Stimulated activated CD4-positive, alpha-beta T cell treated with anti-CD3 and anti-CD28 coated beads, Interleukin-1b, Interleukin-23, amount 100 ng/mL, for 4 hours (primary cell): ENCODE measurements at regions not wholly inside any gene's neighbourhood (a gene's known extent, or its start where the extent isn't known, plus 50 kb on each side); places are given as distances from the start of the nearest gene placed in this dataset.

ENCODE experiments used
- DNase-seq, 2 donors: peaks; one replicate each; pipeline ENCODE4 v3.0.0-alpha.2; 2020; ENCODE audit warnings: low read depth in 2 of 2

DNA sequence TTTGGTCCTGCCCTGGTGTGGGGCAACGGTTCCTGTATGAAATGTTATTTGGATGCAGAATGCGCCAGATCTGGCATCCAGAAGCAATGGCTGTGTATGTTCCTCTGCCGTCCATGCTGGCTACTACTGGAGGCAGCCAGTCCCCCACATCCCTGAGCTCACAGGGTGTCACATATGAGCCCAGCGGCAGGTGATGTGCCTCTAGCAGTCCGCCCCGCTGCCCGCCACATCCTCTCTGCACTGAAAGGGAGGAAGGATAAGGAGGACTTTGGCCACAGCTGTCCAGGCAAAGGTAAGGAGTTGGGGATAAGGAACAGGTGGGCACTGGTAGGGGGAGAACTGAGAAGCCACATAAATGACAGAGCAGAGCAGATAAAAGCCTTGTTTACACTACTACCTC, 305.3 kb upstream of the DAB1 start:
- no peak for DNase-seq

DNA sequence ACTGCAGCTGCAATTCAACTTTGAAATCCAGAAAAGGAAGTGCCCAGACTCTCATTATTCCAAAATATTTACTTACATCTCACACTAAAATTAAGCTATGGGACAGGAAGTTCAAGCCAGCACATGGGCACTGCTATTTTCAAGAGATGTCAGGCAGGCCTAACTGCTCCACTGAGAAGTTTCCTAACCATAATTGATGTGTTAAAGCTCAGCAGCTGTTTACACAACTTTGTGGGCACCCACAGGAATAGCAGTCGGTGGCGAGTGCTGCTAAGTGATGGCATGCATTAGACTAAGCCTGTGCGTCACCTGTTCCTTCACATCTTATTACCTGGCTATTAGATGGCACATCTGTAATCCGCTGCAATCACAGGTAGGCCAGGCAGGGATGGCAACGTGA, 303.3 kb upstream of the DAB1 start:
- DNase-seq, result no peak

DNA sequence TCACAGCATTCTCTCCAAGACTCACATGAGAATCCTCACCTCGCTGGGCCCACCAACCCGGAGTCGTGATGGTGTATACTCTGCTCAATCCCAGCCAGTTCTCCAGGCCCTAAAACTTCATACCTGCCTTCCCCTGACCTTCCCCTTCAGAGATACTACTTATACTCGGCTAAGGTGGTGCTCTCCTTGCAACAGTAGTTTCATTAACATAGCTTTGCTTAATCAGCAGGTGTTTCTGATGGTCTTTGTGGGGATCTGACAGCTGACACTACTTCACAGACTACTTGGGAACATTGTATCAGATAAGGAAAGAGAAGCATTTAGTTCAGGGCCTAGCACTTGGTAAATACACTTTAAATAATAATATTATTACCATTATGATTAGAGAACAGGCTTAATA, 301.5 kb upstream of the DAB1 start:
- no peak for DNase-seq

DNA sequence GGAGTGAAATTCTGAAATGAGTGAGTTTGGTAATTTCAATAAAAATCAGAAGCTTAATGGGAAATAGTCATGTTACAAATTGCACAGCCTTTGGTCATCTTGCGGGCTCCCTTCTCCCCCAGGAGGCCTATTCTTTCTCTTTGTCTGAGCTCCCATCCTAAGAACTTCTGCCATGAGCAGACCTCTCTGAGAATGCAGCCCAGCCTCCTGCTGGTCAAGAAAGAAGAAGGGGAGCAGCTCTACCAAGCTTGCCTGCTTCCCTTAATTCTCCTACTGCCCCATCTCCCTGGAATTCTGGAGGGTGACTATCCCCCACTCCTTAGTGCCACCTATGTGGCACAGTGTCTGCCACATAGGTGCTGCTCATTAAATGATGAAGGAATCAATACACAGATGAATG, 300.7 kb upstream of the DAB1 start:
- DNase-seq, result no peak

DNA sequence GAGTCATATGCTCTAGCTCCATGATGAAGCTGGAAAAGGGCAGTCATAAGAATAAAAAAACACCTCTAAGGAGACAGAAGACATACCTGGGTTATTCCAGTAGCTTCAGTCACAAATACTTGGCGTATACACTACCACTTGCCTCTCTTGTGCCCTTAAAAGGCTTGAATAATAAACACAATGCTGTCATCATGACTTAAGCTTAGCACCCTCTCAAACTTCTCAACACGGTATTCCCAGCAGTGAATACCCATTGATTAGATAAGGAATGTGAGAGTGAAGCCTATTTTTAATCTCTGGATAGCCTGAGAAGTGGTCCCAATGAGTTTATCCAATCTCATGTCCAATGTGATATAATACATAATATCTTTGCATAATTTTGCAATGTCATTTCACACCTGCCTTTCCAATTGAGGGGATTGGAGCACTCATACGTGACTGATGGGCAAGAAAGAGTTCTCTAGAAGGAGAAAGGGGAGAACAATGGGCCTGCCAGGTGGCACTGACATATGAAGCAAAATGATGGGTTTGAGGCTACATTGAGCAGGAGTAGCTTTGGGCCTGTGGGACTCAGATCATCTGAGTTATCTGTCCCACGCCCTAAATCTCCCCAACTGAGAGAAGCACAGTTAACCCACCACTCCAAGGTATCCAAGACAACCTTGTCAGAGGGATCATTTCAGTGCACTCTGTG, 298.6 kb upstream of the DAB1 start:
- DNase-seq, result no peak

DNA sequence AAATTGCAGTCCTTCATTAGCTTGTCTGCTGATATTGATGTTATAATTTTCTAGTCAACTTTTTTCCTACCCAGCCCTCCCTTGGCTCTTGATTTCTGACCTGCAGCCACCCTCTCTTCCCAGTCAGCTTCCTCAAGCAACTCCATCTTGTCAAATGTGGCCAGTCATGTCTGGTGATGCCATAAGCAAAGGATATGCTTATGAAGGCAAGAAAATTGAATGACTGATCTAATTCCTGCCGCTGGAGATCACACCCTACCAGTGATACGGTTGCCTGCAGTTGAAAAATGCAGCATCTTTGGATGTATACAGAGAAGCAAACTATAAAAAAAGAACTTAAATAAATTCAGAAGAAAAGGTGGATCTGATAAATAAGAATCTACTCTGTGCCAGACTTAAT, 297.1 kb upstream of the DAB1 start:
- no peak for DNase-seq

DNA sequence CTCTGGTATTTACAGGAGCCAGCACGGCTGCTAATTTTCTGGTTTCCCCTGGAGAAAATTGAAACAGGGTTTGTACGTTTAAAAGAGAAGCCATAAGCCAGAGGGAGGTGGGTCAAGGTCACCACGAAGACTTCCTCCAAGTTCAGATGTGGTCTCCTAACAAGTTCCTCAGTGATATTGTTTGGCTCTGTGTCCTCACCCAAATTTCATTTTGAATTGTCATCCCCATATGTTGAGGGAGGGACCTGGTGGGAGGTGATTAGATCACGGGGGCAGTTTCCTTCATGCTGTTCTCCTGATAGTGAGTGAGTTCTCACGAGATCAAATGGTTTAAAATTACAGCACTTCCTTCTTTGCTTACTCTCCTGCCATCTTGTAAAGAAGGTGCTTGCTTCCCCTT, 295.4 kb upstream of the DAB1 start:
- no peak for DNase-seq

DNA sequence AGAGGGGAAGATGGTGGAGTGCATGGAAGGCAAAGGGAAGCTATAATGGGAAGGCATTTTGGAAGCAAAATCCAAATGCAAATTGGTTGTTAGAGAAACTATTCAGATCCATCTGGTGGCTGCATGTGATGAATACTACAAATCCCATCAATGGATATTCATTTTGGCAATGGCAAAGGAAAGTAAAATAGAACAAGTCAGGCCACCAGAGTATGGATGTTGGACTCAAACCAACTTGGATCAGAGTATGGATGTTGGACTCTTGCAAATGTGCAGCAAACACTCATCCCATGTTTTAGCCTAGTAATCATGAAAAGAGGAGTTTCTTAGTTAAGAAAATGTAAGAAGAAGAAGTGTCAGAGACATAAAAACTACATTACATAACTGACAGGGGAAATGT, 289.6 kb upstream of the DAB1 start:
- no peak for DNase-seq

DNA sequence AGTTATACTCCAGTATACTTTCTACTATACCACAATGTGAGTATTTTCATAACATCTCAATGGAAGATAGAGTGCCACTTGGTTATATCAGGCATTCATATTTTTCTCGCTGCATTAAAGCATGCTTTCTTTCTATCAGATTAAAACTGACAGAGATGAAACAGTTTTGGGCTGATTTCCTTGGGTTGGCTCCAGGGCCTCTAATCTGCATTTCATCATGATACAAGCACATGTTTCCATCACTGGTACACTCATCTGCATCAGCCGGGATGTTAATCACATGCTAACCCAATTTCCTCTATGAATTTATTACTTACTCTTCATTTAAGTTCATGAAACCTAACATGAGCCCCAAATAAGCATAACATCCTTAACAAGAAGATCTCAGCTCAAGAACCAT, 289.0 kb upstream of the DAB1 start:
- DNase-seq, result no peak

DNA sequence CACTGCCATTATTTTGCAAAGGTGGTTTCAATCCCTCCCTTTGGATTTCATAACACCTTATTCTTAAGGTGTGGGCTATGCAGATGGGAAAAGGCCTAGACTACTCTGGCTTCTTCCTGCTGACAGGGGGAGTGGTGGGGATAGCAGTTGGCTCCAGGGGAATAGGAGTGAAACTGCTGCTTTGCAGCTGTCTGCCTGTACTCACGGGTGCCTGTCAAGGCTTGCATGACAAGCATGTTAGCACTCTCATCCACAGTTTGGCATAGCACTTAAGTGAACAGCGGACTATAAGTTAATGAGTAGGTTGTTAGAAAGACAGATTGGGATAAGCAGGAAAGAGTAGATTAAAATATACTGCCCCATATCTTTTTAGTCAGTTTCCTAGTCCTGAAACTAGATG, 287.5 kb upstream of the DAB1 start:
- no peak for DNase-seq

DNA sequence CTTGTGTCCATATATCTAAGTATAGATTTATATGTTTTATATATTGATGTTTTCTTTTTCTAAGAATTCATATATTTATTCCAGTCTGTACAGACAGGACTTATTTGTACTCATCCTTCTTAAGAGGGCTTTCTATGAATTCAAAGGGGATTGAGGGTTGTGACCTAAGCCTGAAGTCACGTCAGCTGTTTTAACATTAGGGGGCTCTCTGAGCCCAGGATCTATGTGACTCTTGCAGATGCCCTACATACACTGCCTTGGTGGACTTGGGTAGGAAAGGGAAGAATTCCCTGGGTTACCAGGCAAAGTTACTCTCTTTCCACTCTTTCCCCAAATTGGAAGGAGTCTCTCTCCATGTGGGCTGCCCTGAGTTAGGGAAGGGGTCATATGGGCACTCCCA, 283.8 kb upstream of the DAB1 start:
- DNase-seq, result no peak

DNA sequence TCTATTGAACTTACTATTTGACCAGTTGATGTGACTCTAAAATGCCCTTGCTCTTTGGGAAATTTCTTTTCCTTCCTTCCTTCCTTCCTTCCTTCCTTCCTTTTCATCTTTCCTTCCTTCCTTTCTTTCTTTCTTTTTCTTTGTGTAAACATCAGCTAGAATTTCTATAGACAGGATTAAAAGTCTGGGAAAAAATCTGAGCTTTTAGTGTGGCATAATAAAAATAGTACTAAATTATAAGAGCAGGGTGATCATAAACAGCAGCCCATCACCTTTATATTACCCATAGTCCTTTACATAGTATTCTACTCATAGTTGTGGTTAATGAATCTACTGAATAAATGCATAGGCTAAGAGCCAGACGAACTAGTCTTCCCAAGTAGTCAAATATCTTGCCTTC, 281.0 kb upstream of the DAB1 start:
- no peak for DNase-seq

DNA sequence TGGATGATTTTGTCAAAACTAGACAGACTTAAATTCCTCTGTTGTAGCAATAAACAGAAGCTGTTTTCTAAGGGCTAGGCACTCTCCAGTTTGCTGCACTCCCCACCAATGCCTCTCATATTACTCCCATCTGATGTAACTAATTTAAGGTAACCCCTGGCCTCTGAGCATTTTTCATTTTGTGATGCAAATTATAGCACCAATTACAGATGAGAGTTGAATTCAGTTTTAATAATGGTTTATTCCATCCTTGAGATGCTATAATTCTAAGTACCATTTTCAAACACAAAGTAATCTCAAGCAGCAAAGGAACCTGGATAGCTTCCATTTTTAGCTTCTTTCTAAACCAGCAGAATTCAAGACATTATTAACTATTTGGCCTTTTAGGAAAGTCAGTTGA, 280.4 kb upstream of the DAB1 start:
- no peak for DNase-seq

DNA sequence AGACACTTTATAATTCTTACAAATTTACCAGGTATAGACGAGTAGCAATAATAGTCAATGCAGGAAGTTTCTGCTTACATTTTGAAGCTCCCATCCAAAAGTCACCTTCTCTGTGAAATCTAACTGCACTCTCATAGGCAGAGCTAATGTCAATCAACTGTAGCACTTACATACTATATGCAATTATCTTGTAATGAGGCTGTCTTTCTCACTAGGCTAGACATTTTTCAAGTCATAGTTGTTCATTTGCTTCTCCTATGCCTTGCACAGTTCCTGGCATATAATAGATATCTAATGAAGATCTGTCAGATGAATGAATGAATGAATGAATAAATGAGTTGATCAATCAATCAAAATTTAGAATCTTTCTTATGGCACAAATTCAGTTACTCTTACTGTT, 273.0 kb upstream of the DAB1 start:
- DNase-seq, result no peak

DNA sequence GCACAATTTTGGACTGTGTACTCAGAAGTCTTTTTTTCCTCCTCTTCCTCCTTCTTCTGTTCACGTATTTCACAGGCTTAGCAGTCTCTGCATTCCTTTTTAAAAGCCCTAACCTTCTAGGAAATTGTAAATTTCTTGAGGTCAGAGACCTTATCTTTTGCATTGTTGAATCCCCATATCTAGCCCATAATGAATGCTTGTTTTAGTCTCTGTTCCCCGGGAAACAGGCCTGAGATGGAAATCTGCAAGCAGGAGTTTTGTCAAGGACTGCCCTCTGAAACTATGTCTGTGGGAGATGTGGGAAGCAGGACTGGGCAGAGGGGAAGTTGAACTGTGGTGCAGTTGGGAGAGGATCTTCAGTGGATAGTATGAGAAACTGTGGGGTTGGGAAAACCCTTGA, 272.2 kb upstream of the DAB1 start:
- no peak for DNase-seq

DNA sequence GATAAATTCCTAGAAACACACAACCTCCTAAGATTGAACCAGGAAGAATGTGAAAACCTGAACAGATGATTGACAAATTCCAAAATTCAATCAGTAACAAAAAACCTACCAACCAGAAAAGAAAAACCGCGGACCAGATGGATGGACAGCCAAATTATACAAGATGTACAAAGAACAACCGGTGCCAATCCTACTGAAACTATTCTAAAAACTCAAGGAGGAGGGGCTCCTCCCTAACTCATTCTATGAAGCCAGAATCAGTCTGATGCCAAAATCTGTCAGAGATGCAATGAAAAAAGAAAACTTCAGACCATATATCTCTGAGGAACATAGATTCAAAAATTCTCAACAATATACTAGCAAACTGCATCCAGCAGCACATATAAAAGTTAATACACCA, 262.4 kb upstream of the DAB1 start:
- no peak for DNase-seq

DNA sequence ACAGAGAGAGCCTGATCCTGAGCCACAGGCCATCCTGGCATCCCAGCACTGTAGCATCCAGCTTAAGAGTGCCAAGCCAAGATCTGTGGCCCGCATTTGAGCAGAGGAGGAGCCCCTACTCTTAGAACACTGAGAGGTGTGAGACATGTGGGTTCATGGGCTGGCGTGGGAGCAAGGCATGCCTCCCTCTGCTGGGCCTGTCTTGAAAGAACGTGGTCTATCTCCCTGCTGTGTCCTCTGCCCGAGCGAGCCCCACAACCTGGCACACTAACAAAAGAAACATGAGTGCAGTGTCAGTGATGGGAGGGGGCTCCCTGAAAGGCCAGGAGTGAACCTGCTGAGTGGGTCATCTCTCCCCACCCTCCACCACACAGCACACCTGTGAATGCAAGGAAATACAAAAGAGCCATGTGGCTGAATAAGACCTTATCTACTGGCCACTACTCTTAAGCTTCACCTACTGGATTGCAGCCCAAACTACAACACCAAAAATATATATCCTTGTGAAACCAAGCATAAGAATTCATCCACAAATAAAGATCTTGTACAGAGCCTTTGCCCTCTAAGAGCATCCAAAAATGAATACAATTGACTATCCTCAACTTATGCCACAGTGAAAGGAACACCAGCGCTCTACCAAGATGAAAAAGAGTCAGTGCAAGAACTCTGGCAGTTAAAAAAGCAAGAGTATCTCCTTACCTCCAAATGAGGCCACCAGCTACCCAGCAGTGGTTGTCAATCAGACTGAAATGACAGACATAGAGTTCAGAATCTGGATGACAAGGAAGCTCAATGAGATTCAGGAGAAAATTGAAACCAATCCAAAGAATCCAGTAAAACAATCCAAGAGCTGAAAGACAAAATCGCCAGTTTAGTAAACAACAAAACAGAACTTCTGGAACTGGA, 259.4 kb upstream of the DAB1 start:
- DNase-seq, result no peak

DNA sequence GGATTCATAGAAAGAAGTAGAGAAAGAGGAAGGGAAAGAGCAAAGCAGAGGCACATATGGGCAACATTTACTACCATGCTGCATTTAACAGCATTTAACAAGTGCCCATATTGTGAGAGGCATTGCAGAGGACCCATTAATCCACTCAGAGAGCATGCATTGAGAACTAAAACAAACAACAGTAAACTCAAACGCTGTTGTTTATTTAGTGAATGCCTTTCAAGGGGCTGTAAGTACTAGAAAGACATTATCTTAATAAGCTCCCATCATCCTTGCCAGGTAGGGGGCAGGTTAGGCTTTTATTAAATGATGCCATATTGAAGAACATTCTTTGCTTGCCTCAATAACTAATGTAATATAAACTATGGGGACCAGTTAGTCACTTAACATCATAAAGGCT, 254.3 kb upstream of the DAB1 start:
- no peak for DNase-seq

DNA sequence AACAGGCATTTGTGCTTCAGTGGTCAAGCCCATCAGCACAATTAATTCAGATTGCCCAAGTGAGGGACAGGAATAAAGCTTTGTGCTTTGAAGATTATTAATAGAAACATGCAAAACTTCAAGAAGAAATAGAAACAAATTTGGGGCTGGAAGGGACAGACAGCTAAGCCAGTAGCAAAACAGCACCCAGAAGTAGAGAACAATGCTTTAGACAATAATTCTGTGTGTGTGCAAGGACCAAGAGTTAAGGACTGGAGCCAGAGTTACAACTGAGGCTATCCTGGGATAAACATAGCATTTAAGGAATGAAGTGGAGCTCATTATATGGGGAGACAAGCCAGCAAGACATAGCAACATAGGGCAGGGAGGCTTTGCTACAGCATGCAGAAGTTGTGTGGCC, 251.9 kb upstream of the DAB1 start:
- DNase-seq, result no peak

DNA sequence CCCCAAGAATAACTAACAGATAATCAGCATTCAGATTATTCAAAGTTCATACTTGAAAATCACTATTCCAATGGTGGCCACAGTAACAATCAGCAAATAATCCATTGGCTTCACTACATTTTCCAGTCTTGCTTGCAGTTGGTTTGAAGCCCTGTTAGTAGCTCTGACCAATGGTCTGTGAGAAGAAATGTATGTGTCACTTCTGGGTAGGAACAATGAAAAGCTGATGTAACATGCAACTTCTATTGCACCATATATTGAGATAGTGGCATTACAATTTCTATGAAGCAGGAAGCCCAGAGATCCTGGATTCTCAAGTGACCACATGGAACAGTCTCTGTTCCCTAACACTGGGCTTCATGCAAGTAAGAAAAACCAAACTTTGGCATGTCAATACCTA, 250.9 kb upstream of the DAB1 start:
- DNase-seq, result no peak

DNA sequence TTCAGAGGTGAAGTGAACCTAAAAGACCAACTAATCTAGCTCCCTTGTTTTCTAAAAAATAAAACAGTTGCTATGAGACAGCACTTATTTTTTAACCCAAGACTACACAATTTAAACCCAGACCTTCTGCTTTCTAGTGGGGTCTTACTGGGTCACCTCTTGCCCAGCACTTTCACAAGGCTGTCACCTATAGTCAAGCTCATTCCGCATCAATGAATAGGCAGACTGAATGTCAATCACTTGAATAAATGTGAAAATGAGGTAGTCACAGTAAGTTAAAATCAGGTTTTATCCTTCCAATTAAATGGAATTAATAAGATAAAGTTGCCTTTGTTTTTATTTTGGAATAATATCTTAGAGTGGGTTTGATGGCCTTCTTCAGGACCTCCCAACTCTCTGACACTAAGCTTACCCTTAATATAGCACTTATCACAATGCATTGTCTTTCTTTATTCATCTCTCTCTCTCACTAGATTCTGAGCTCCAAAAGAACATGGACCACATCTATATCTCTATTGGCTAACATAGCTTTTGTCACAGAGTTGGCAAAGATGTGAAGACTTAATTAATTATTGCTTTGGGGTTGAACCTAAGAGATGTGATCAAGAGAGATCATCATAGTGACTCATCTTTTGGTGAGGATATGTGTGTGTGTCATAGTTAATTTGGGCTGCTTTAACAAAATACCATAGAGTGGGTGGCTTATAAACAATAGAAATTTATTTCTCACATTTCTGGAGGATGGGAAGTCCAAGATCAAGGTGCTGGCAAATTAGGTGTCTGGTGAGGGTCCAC, 248.7 kb upstream of the DAB1 start:
- DNase-seq, result no peak

DNA sequence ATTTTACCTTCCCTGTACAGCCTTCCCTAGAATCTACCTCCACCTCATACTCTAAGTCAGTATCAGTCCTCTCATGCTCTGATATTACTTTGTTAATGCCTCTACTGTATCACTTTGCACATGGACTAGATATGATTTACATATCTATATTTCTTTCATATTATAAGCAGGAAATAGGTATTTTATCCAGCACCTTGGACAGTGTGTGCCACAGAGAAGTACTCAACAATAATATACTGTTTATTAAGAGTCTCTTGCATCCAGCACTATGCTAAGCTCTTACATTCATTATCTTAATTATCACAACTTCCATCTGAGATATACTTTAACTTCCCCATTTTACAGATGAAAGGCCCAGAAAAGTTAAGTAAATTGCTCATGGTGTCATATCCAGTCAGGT, 247.9 kb upstream of the DAB1 start:
- no peak for DNase-seq

DNA sequence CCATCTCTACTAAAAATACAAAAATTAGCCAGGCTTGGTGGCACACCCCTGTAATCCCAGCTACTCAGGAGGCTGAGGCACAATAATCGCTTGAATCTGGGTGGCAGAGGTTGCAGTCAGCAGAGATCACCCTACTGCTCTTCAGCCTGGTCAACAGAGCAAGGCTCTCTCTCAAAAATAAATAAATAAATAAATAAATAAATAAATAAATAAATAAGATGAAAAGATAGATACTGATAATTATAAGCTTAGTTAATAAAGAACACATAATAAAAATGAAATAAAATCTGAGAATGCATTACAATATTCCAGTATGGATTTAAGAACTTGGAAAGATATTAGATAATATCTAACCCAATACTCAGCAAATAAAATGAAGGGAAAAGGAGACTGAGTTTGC, 235.9 kb upstream of the DAB1 start:
- no peak for DNase-seq
